H1 (cell line): ENCODE measurements at regions not wholly inside any gene's neighbourhood (a gene's known extent, or its start where the extent isn't known, plus 50 kb on each side); places are given as distances from the start of the nearest gene placed in this dataset.

Source experiments
- CTCF ChIA-PET: fragments of 300-600 bp; sonication (Branson Sonifier 250); formaldehyde crosslinking; loops from one replicate; lab custom pipeline; 2021; ENCODE audit not compliant: partially characterized antibody; lab: Charles Lee
- POLR2A ChIA-PET: fragments of 300-600 bp; sonication (Branson Sonifier 250); formaldehyde crosslinking; loops from one replicate; lab custom pipeline; 2021; ENCODE audit warnings: inconsistent platforms; ENCODE audit not compliant: partially characterized antibody; lab: Charles Lee
- DNase-seq, 2 experiments: peaks; one replicate each; pipeline versions ENCODE4 v3.0.0 to v3.0.0-alpha.2; 2010 to 2022; ENCODE audit warnings: low spot score in 2 of 2, low read depth in 1 of 2, mixed read lengths in 1 of 2
- FAIRE-seq: peaks from 2 replicates; lab custom pipeline; 2011; peaks lifted over from hg19 to GRCh38; lab: Jason Lieb, UNC
- H2AFZ ChIP-seq: 2 replicates; pipeline ENCODE4 v1.8.1; 2012; ENCODE audit warnings: low read length, inconsistent platforms
- H2AK5ac ChIP-seq: 2 replicates; pipeline ENCODE4 v1.6.1; 2013; ENCODE audit warnings: low read depth, low read length
- H2BK120ac ChIP-seq: replicated peaks from 2 replicates; pipeline ENCODE3; 2013; ENCODE audit warnings: low read depth, low read length, inconsistent platforms
- H2BK12ac ChIP-seq: 2 replicates; pipeline ENCODE4 v1.6.1; 2013; ENCODE audit warnings: low read depth, low read length
- H2BK15ac ChIP-seq: 2 replicates; pipeline ENCODE4 v1.6.1; 2013; ENCODE audit warnings: low read length
- H2BK20ac ChIP-seq: 2 replicates; pipeline ENCODE4 v1.6.1; 2013; ENCODE audit warnings: low read length
- H2BK5ac ChIP-seq: 2 replicates; pipeline ENCODE4 v1.6.1; 2013; ENCODE audit warnings: low read depth, low read length
- H3K14ac ChIP-seq: 2 replicates; pipeline ENCODE4 v1.6.1; 2013; ENCODE audit warnings: inconsistent platforms; ENCODE audit not compliant: insufficient read length
- H3K18ac ChIP-seq: 2 replicates; pipeline ENCODE4 v1.6.1; 2013; ENCODE audit warnings: low read length; ENCODE audit errors: extremely low read depth
- H3K23ac ChIP-seq: 2 replicates; pipeline ENCODE4 v1.6.1; 2013; ENCODE audit warnings: inconsistent platforms; ENCODE audit not compliant: insufficient read length
- H3K23me2 ChIP-seq: 2 replicates; pipeline ENCODE4 v1.6.1; 2013; ENCODE audit warnings: low read depth, low read length
- H3K27ac ChIP-seq: 2 replicates; pipeline ENCODE4 v1.6.1; 2011; ENCODE audit warnings: low read depth, low read length, inconsistent platforms
- H3K27me3 ChIP-seq, 4 experiments: replicated peaks in 1 of 4; 1 replicate in 1 of 4; 2 replicates in 3 of 4; pipeline versions ENCODE4 v1.6.1 to v1.8.1; 2011 to 2013; ENCODE audit warnings: low read length in 3 of 4, mild to moderate bottlenecking in 3 of 4, inconsistent platforms in 2 of 4, mixed read lengths in 2 of 4, moderate library complexity in 1 of 4; ENCODE audit not compliant: control insufficient read depth in 3 of 4, insufficient read depth in 3 of 4; ENCODE audit errors: extremely low read depth in 1 of 4
- H3K36me3 ChIP-seq, 4 experiments: 2 replicates each; pipeline versions ENCODE4 v1.6.1 to v1.8.1; 2011 to 2013; ENCODE audit warnings: mild to moderate bottlenecking in 4 of 4, low read length in 3 of 4, moderate library complexity in 2 of 4, control low read depth in 1 of 4, inconsistent platforms in 1 of 4; ENCODE audit not compliant: insufficient read depth in 4 of 4, control insufficient read depth in 2 of 4
- H3K4ac ChIP-seq: replicated peaks from 2 replicates; pipeline ENCODE3; 2013; ENCODE audit warnings: low read length, low read depth, mixed read lengths, inconsistent platforms; ENCODE audit not compliant: insufficient read length
- H3K4me1 ChIP-seq, 4 experiments: replicated peaks in 1 of 4; 1 replicate in 1 of 4; 2 replicates in 3 of 4; pipeline versions ENCODE4 v1.6.1 to v1.8.1; 2011 to 2013; ENCODE audit warnings: low read length in 3 of 4, inconsistent platforms in 2 of 4, mixed read lengths in 1 of 4; ENCODE audit not compliant: insufficient read depth in 4 of 4, control insufficient read depth in 3 of 4
- H3K4me2 ChIP-seq, 2 experiments: 2 replicates each; pipeline versions ENCODE4 v1.6.1 to v1.8.1; 2011 to 2013; ENCODE audit warnings: low read depth in 2 of 2, low read length in 2 of 2, control low read depth in 1 of 2, inconsistent platforms in 1 of 2, mild to moderate bottlenecking in 1 of 2; ENCODE audit not compliant: insufficient read depth in 1 of 2
- H3K4me3 ChIP-seq, 4 experiments: fragments of 200-600, 300-600 bp in 1 of 4; sonication (generic), shearing (Covaris generic), sonication (Bioruptor Twin) in 1 of 4; 2 replicates each; pipeline versions ENCODE4 v1.5.1 to v1.8.1; 2011 to 2016; ENCODE audit warnings: low read length in 4 of 4, low read depth in 3 of 4, control low read depth in 2 of 4, inconsistent platforms in 2 of 4, mild to moderate bottlenecking in 2 of 4, mixed read lengths in 1 of 4, moderate library complexity in 1 of 4; ENCODE audit not compliant: insufficient read depth in 2 of 4; ENCODE audit errors: extremely low read depth in 1 of 4
- H3K56ac ChIP-seq: replicated peaks from 2 replicates; pipeline ENCODE3; 2013; ENCODE audit warnings: low read depth, mild to moderate bottlenecking, mixed read lengths, low read length, inconsistent platforms; ENCODE audit not compliant: insufficient read length
- H3K79me1 ChIP-seq: 2 replicates; pipeline ENCODE4 v1.6.1; 2013; ENCODE audit warnings: low read depth, low read length, control low read depth
- H3K79me2 ChIP-seq, 2 experiments: 2 replicates each; pipeline versions ENCODE4 v1.6.1 to v1.8.1; 2012 to 2013; ENCODE audit warnings: low read length in 2 of 2, mild to moderate bottlenecking in 2 of 2, inconsistent platforms in 1 of 2; ENCODE audit not compliant: insufficient read depth in 2 of 2, control insufficient read depth in 1 of 2
- H3K9ac ChIP-seq, 4 experiments: replicated peaks in 1 of 4; 1 replicate in 1 of 4; 2 replicates in 3 of 4; pipeline versions ENCODE4 v1.6.1 to v1.8.1; 2011 to 2013; ENCODE audit warnings: low read depth in 3 of 4, low read length in 3 of 4, control low read depth in 2 of 4, mild to moderate bottlenecking in 2 of 4, moderate library complexity in 2 of 4, inconsistent platforms in 1 of 4; ENCODE audit errors: extremely low read depth in 1 of 4
- H3K9me3 ChIP-seq, 2 experiments: 2 replicates each; pipeline versions ENCODE4 v1.6.1 to v1.8.1; 2012 to 2013; ENCODE audit warnings: mild to moderate bottlenecking in 2 of 2, moderate library complexity in 2 of 2, control low read depth in 1 of 2, inconsistent platforms in 1 of 2, low read depth in 1 of 2, low read length in 1 of 2, mixed read lengths in 1 of 2; ENCODE audit not compliant: insufficient read depth in 2 of 2
- H4K20me1 ChIP-seq, 2 experiments: replicated peaks in 1 of 2; 2 replicates each; pipeline versions ENCODE3 to v1.8.1; 2011 to 2013; ENCODE audit warnings: inconsistent platforms in 2 of 2, low read length in 2 of 2, mild to moderate bottlenecking in 1 of 2; ENCODE audit not compliant: insufficient read depth in 2 of 2, control insufficient read depth in 1 of 2
- H4K5ac ChIP-seq: 2 replicates; pipeline ENCODE4 v1.6.1; 2013; ENCODE audit warnings: low read length, low read depth, mixed read lengths, inconsistent platforms; ENCODE audit not compliant: insufficient read length
- H4K8ac ChIP-seq: 2 replicates; pipeline ENCODE4 v1.8.0; 2013; ENCODE audit warnings: mild to moderate bottlenecking, moderate library complexity, low read length, inconsistent platforms; ENCODE audit not compliant: insufficient read depth; ENCODE audit errors: extremely low read depth
- H4K91ac ChIP-seq: replicated peaks from 2 replicates; pipeline ENCODE3; 2013; ENCODE audit warnings: low read length, mixed read lengths, inconsistent platforms; ENCODE audit not compliant: insufficient read length
- CBX8 ChIP-seq: fragments of 300-800, 300-1000 bp; sonication (generic); IDR thresholded peaks from 2 replicates; pipeline ENCODE4 v1.7.1; 2016; ENCODE audit warnings: low read depth, low read length, borderline replicate concordance
- E2F6 ChIP-seq: IDR thresholded peaks from 2 replicates; pipeline ENCODE4 v1.6.1; 2012; ENCODE audit warnings: inconsistent platforms
- EGR1 ChIP-seq: IDR thresholded peaks from 2 replicates; pipeline ENCODE4 v1.6.1; 2011; ENCODE audit warnings: low read depth, low read length, borderline replicate concordance
- KDM1A ChIP-seq: fragments of 200-600, 300-600 bp; sonication (generic); IDR thresholded peaks from 2 replicates; pipeline ENCODE4 v1.7.1; 2016; ENCODE audit warnings: mild to moderate bottlenecking, low read length, borderline replicate concordance
- NRF1 ChIP-seq: IDR thresholded peaks from 2 replicates; pipeline ENCODE4 v1.6.1; 2011; ENCODE audit warnings: mild to moderate bottlenecking, low read depth, low read length, improper control_type of control experiment
- RNF2 ChIP-seq: fragments of 200-900, 300-1000 bp; sonication (generic); IDR thresholded peaks from 2 replicates; pipeline ENCODE4 v1.7.1; 2016; ENCODE audit warnings: borderline replicate concordance, low read depth, mild to moderate bottlenecking, antibody characterized with exemption, low read length; ENCODE audit not compliant: poor library complexity, severe bottlenecking; ENCODE audit errors: missing control alignments
- ZNF274 ChIP-seq: IDR thresholded peaks from 2 replicates; pipeline ENCODE4 v1.7.0; 2012; ENCODE audit warnings: low read length, borderline replicate concordance; ENCODE audit errors: extremely low read depth
- WGBS, 2 experiments: shearing (Covaris generic) in 1 of 2; methylation state at CpG; one replicate each; pipeline versions ENCODE4 v1.1.6 to v1.1.7; 2013 to 2015; ENCODE audit warnings: low lambda C conversion rate in 2 of 2, mixed read lengths in 2 of 2, inconsistent platforms in 1 of 2, low coverage in 1 of 2, missing lambda C conversion rate in 1 of 2; ENCODE audit not compliant: insufficient replicate concordance in 2 of 2, insufficient coverage in 1 of 2, insufficient read length in 1 of 2; ENCODE audit errors: extremely low coverage in 1 of 2, missing lambda C conversion rate in 1 of 2; 5-methylcytosine and 5-hydroxymethylcytosine counted together

- no peak for DNase-seq
- H4K8ac ChIP-seq, result no peak overlapping the region
- H2AK5ac ChIP-seq, result no peak overlapping the region
- H4K5ac ChIP-seq, result no peak overlapping the region
- 0 out of 2 replicates have a peak overlapping the region, but pooled peaks have one; percentile 1 for H2BK20ac ChIP-seq
- H2BK15ac ChIP-seq, result no peak overlapping the region
- H3K79me1 ChIP-seq, result no peaks in the 10 kb centered on the region
- H3K79me2 ChIP-seq, result no peaks in the 10 kb centered on the region
- POLR2A ChIA-PET, result no interaction called here
- no peak overlapping the region for H3K18ac ChIP-seq
- no peak overlapping the region for H3K4ac ChIP-seq
- H3K23me2 ChIP-seq, result no peaks in the 10 kb centered on the region
- H3K56ac ChIP-seq, result no peak overlapping the region
- no peaks in the 10 kb centered on the region for H4K20me1 ChIP-seq
- peaks cover 5 to 15% (median 13%) of the 10 kb centered on the region in 4 experiments for H3K4me1 ChIP-seq
- no peak overlapping the region for H2BK5ac ChIP-seq
- H2BK12ac ChIP-seq, result no peak overlapping the region
- no peak overlapping the region for H3K4me2 ChIP-seq
- H3K9ac ChIP-seq, result no peak overlapping the region
- H3K9me3 ChIP-seq, result 0 out of 4 replicates have a peak, but pooled peaks cover 0 to 3% of the 10 kb centered on the region in 2 experiments
- H3K4me3 ChIP-seq, result no peak overlapping the region
- FAIRE-seq, result no peak
- H3K36me3 ChIP-seq, result no peaks in the 10 kb centered on the region
- no peak overlapping the region for H3K27ac ChIP-seq
- peak overlapping the region; percentile 26; the same call in 1 of the 2 replicates for H2AFZ ChIP-seq
- H3K23ac ChIP-seq, result no peak overlapping the region
- H2BK120ac ChIP-seq, result no peak overlapping the region
- WGBS, 2 experiments, result 91% methylated on average over 4 of the region's 4 CpGs; no CpG with 5 or more reads in 1 of the 2 experiments
- H3K14ac ChIP-seq, result no peak overlapping the region
- no peaks in the 10 kb centered on the region for H3K27me3 ChIP-seq
- no peak overlapping the region for H4K91ac ChIP-seq
- CTCF ChIA-PET, result no interaction called here
- TF ChIP-seq CBX8, result no peak
- no peak for TF ChIP-seq KDM1A
- TF ChIP-seq ZNF274, result no peak
- no peak for TF ChIP-seq EGR1
- no peak for TF ChIP-seq RNF2
- no peak for TF ChIP-seq NRF1
- no peak for TF ChIP-seq E2F6
Observed at GRCh38 chr9:119074017-119074416, 295.2 kb downstream of the BRINP1 start.
